MM.1S (cell line): ENCODE measurements at regions not wholly inside any gene's neighbourhood (a gene's known extent, or its start where the extent isn't known, plus 50 kb on each side); places are given as distances from the start of the nearest gene placed in this dataset.

Experiments used
- EZH2 ChIP-seq: fragments of 300-600 bp; sonication (generic); optimal IDR thresholded peaks from 2 replicates; pipeline ENCODE3; 2017; ENCODE audit warnings: low read depth, mild to moderate bottlenecking, antibody characterized with exemption, low read length, mixed read lengths
- TF ChIP-seq, protein P1 (sequence below): fragments of 300-600 bp; sonication (generic); IDR thresholded peaks from 2 replicates; pipeline ENCODE4 v1.5.1; 2016; ENCODE audit warnings: antibody characterized with exemption, low read length, mixed read lengths

DNA sequence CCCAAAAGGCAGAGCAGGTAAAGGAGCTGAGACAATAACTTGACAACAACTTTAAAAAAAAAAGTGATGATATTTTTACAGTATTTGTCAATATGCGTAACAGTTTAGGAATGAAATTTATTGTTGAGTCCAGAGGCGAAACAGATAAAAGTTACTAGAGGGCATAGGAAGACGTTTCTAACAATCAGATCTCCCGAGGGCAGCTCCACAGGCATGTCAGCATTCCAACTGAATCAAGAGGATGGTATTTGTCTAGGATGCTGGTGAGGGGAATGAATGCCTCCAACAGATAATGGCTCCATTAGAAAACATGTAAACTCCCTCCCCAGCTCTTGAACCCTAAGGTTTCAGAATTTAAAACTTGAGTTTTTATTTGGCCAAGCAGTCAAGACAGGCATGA, 733.9 kb upstream of the SORCS1 start:
- TF ChIP-seq, protein P1, sequence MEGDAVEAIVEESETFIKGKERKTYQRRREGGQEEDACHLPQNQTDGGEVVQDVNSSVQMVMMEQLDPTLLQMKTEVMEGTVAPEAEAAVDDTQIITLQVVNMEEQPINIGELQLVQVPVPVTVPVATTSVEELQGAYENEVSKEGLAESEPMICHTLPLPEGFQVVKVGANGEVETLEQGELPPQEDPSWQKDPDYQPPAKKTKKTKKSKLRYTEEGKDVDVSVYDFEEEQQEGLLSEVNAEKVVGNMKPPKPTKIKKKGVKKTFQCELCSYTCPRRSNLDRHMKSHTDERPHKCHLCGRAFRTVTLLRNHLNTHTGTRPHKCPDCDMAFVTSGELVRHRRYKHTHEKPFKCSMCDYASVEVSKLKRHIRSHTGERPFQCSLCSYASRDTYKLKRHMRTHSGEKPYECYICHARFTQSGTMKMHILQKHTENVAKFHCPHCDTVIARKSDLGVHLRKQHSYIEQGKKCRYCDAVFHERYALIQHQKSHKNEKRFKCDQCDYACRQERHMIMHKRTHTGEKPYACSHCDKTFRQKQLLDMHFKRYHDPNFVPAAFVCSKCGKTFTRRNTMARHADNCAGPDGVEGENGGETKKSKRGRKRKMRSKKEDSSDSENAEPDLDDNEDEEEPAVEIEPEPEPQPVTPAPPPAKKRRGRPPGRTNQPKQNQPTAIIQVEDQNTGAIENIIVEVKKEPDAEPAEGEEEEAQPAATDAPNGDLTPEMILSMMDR, result no peak
- no peak for TF ChIP-seq EZH2
